Activated gamma-delta T cell treated with anti-CD3 and anti-CD28 coated beads, Interleukin-2, amount 50 U/mL, for 16 hours (primary cell): ENCODE measurements at regions not wholly inside any gene's neighbourhood (a gene's known extent, or its start where the extent isn't known, plus 50 kb on each side); places are given as distances from the start of the nearest gene placed in this dataset.
"Not testable (repeated sequence)": the region's sequence is repeated elsewhere in the genome, so short reads cannot be mapped to it uniquely, and the experiment has no call there.

Source experiments
- DNase-seq: peaks from one replicate; pipeline ENCODE4 v3.0.0-alpha.2; 2020; ENCODE audit warnings: low read depth

DNA sequence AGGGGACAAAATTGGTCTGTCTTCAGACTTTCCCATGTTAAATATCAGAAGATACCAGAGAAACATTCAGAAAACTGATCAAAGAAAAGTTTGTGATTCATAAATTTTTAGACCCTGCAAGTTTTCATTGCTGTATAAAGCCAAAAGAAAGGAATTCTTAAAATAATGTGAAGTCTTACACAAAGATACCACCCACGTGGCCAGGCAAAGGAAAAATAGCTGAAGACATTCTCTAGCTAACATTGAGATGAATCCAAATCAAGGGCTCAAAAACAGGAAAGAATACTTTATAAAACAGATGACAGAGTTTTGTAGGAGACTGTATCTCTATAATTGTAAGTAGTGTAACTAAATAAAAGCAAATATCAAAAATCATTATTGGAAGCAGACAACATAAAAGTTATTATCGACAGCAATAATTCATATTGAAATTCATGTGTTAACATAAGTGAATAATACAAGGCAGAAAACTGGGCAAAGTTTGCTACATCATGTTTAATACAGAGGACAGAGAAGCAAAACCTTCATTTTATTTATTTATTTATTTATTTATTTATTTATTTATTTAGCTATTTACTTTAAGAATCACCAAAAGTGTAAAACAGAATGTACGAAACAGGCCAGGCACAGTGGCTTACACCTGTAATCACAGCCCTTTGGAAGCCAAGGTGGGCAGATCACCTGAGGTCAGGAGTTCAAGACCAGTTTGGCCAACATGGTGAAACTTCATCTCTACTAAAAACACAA, 204.6 kb upstream of the SLIT2 start:
- DNase-seq = no peak

DNA sequence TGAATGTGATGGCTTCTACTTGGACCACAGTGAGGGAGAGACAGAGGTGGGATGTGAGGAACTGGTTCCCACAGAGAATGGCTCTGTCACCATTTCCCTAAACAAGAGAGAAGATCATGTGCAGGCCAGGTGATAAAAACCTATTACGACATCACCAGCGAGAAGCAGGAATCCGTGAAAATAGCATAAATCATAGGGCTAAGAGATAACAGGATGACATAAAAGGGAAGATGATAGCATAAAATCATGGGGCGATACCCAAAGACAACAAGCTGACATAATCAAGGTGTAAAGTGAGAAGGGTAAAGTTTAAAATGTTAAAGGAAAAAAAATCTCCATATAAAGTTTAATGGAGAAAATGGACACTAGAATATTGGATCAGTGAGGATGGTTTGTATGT, 205.5 kb upstream of the SLIT2 start:
- no peak for DNase-seq

DNA sequence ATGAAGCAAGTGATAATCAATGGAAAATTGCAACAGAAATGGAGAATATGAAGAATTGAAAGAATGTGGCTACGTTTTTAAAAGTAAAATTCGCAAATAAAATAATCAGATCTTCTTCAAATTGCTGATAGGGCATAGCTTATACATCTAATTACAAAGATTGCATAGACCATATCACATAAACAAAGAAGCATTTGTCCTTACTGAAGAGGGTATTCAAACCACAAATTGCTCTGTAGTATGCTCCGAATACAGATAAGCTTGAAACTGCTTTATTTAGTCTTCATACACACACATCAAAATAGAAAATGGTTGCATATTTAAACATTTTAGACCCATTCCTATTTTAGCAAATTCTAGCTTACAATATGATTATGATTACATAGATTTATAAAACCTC, 206.7 kb upstream of the SLIT2 start:
- DNase-seq = no peak

DNA sequence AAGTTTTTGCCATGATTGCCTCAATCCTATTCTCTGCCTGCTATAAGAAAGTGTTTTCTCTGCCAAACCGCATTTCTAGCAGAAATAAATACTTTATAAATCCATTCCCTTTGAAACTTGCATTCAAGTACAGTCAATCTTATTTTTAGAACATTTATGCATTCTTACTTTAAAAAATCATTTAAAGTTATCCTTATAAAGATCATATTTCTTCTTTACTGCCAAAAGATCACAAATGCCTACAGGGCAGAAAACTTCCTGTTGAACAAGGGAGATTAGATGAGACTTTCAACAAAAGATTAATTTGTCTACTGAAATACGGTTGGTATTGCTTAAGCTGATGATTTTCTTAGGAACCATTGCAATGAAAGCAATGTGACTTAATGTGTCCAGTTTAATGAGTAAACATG, 207.2 kb upstream of the SLIT2 start:
- DNase-seq = no peak

DNA sequence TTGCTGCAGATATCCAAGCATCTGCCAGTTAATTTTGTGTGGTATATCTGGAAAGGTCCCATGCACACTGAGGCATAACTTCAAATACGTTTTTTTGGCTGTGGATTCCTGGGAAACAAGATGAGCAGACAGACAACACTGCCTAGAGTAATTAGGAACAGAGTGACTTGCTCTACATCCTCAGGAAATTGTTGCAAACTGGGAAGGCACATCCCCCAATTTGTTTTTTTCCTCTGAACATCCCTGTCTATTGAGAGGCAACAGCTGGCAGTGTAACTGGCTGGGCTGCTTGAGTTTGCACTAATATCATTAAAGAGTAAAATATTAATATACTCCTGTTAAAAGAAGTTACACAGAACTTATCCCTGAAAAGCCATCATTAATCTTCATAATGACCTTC, 207.7 kb upstream of the SLIT2 start:
- DNase-seq = no peak

DNA sequence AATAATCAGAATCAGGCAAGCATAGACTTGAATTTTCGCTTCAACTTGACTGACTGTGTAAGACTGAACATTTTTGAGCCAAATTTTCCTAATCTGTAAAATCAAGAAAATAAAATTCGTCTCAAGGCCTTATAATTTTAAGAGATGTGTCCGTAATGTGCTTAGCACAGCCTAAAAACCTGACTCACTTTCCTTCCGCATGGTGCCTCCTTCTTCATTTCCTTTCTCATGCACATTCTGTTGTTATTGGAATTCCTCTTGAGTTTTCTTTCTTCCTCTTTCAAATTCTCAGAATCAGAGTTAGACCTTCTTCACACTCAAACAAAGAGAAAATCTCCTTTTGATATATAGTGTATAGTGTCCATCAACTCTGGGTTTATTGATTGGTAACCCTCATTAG, 208.9 kb upstream of the SLIT2 start:
- no peak for DNase-seq

DNA sequence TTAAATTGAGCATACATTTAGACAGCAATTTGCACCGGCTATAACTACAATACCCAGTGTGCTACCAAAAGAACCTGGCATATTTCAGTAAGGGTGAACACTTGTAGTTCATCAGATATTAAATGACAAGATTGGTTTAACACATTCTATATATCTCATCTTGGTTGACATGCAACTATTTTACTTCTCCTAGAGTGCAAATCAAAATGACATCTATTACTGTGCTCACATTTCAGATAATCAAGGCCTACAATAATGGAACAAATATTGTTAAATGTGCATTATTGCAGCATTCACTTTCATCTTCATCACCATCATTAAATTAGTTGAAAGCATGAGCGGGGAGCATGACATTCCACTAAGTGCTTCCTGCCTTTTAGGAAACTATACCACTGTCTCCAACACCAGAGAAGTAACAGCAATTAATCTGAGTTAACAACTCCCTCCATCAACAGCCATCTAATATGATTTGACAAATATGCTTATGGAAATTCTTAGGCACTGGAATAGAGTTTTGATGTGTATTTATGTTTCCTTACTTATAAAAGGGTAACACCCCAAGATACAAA, 209.8 kb upstream of the SLIT2 start:
- no peak for DNase-seq

DNA sequence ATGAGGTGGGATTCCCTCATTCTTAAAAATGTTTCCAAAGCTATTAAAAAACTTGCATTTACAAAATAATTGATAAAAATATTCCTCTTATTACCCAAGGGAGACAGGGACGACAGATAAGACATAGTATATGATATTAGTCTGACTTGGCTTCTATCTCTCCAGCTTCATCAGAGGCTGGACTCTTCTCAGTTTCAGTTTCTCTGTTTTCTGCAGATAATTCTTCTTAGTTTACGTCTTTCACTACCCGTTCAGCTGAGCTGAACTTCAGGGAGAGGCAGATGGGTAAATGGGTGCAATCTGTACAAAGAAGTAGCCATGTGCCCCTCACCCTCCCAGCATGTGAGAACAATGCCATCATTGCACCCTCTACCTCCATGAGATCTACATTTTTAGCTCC, 214.0 kb upstream of the SLIT2 start:
- DNase-seq = no peak

DNA sequence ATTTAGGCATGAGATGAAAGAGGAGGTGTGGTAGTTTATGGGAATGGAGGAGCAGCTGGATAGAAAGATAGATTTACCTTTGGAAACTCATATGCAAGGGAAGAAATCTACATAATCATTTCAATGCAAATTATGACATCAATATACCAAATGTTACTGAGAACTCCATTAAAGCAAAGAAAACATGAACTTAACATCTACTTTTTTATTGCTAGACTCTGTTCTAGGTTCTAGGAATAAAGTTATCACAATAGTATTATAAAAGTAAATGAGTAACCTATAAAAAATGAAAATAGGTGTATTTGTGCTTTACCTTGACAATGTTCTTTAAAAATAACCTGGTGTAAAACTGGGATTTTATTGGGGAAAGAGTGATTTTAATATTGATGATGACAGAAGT, 221.6 kb upstream of the SLIT2 start:
- no peak for DNase-seq

DNA sequence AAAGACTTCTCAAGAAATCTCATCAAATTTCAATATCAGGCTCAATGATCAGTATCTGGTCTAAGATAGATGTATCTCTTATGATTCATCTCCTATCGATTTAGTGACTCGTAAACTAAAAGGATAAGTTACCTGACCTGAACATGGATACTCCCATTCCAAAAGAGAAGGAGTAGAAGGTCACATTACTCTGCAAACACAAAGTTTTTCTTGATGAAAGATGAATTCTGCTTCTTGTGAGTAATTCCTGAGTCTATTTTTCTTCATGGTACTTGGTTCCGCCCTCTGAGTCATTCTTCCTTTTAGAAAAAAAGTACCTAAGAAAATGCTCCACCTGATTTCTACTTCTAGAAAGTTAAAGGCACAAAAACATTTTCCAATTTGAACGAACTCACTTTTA, 223.1 kb upstream of the SLIT2 start:
- DNase-seq = no peak

DNA sequence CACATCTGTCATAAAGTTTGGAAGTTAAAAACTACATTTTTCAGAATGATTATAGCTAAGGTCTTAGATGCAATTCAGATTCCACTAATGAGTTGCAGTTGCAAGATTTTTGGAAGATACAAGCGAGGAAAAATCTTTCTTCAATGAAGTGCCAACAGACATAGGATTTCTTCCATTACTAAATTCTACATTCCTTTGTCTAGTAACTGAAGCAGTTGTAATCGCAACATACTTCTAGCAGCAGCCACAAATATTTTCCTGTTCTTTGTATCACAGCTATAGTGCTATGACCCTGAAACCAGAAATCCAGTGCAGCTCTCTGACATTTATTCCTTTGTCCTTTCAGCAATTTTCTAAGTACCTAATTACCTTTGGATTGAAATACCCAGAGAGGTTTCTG, 225.2 kb upstream of the SLIT2 start:
- no peak for DNase-seq

DNA sequence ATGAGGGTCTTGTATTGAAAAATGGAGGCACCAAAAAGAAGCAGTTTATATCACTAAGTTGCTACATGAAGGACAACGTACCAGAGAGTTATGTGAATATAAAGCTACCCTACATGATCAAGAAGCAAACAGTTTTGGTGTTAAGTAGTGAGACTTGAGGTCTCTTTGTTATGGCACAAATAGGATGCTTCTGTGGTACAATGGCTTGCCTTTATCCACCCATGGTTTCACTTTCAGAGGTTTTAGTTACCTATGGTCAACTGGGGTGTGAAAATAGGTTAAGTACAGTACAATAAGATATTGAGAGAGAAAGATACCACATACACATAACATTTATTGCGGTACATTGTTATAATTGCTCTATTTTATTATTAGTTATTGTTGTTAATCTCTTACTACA, 229.2 kb upstream of the SLIT2 start:
- DNase-seq = no peak

DNA sequence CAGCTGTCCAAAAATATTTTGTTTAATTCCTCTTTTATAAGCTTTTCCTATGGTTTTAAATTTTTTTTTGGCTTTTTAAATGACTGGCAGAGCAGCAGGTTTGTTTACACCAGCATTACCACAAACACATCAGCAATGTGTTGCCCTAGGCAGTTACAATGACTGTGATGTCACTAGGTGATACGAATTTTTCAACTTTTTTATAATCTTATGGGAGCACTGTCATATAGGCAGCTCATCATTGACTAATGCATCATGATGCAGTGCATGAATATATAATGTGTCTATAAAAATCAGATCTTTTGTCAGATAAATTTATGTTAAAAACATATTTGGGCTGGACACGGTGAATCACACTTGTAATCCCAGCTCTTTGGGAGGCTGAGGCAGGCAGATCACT, 231.6 kb upstream of the SLIT2 start:
- no peak for DNase-seq

DNA sequence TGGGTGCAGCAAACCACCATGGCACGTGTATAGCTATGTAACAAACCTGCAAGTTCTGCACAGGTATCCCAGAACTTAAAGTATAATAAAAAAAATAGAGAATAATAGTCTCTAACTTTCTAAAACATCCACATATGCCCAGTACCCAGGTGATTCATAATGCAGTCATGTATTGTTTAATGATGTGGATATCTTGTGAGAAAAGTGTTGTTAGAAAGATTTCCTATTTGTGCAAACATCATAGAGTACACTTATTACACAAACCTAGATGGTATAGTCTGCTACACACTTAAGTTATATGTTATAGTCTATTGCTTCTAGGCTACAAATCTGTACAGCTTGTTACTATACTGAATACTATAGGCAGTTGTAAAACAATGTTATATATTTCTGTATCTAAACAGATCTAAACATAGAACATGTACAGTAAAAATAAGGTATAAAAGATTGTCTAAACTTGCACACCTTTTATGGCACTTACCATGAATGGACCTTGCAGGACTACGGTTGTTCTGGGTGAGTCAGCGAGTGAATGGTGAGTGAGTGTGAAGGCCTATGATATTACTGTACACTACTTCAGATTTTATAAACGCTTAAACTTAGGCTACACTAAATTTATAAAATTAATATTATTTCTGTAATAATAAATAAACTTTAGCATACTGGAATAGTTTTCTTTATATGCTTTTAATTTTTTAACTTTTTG, 232.2 kb upstream of the SLIT2 start:
- no peak for DNase-seq

DNA sequence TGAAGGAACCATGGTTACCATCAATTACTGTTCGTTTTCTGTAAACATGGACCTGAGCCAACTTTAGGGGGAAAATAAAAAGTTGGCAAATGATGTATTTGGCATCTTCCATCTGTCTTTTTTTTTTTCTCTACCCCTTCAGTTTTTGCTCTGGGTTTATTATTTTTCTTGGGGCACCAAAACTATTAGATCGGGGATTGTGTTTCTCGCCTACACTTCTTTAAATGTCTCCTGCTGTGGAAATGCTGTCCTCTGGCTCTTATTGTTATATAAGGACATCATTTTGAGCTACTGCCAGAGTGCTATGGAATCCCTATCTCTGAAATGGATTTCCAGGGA, 234.0 kb upstream of the SLIT2 start:
- DNase-seq = no peak

DNA sequence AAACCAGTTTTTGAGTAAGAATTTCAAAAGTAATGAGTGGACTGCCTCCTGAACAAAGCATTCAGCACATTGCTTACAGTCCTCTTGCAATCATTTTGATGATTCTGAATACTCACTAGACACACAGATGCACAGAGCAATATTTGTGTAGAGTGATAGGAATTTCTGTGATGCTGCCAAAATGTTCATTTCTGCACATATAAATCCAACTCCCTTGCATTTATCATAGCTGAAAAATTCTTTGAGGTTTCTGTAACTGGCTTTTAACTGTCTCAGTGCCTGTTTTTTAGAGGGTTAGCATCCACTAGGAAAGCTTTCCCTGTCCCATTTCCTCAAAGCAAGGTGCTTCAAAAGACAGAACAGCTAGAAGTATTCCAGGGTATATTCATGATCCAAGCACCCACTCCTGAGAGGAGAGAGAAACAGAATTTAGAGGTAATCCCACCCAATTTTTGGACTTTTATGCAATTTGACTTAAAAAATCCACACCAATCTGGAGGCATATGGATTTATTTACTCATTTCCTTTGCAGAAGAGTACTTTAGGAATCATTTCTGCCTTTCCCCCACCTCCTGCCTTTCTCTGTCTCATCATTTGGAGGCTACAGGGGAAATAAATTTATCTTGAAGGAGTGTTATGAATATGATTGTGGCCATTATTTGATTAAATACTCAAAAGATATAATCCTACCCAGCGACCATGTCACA, 234.5 kb upstream of the SLIT2 start:
- no peak for DNase-seq

DNA sequence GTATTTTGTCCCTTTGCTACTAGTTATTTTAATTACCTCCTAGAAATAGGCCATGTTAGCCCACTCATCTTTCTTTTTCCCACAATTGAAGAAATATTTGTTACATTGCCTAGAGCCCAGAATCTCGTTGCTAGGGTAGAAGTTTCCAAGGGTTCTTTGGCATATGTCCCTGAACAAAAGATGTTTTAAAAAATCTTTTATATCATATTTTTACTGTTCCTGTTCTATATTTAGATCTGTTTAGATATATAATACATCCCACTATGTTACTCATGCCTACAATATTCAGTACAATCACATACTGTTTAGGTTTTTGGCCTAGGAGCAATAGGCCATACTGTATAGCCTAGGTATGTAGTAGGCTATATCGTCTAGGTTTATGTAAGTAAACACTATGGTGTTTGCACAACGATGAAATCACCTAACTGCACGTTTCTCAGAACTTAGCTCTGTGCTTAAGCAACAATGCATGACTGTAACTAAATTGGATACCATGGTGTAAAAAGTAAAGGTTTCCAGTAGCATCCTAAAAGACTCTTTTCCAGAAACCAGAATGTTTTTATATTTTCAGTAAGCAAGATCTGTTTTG, 236.0 kb upstream of the SLIT2 start:
- DNase-seq = no peak

DNA sequence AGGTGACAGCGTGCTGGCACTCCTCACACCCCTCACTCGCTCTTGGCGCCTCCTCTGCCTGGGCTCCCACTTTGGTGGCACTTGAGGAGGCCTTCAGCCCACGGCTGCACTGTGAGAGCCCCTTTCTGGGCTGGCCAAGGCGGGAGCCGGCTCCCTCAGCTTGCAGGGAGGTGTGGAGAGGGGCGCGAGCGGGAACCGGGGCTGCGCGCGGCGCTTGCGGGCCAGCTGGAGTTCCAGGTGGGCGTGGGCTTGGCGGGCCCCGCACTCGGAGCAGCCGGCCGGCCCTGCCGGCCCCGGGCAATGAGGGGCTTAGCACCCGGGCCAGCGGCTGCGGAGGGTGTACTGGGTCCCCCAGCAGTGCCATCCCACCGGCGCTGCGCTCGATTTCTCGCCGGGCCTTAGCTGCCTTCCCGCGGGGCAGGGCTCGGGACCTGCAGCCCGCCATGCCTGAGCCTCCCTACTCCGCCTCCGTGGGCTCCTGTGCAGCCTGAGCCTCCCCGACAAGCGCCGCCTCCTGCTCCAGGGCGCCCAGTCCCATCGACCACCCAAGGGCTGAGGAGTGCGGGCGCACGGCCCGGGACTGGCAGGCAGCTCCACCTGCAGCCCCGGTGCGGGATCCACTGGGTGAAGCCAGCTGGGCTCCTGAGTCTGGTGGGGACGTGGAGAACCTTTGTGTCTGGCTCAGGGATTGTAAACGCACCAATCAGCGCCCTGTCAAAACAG, 247.7 kb upstream of the SLIT2 start:
- not testable (repeated sequence) for DNase-seq

DNA sequence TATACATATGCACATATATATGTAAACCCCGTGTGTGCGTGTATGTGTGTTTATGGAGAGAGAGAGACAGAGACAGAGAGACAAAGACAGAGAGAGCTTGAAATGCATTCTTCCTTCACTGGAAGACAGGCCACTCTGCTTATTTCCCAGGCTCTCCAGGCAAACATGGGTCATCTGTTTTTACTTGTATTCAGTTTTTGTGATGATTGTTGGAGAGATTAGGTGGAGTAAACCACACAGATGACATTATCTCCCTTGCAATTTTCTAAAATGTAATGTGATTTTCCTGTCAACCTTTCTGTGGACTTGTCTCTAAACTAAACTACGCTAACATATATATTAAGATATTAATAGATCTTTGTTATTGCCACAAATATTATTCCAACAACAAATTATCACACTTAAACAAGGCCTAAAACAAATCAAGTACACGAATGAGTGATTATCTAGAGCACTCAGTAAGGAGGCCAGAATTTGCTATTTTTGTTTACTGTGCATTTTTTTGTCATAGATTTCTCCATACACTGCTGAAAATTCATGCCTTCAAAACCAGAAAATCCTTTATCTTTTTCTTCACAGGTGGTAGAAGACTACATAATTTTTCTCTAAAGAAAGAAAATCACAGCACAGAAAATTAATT, 251.8 kb upstream of the SLIT2 start:
- DNase-seq = no peak

DNA sequence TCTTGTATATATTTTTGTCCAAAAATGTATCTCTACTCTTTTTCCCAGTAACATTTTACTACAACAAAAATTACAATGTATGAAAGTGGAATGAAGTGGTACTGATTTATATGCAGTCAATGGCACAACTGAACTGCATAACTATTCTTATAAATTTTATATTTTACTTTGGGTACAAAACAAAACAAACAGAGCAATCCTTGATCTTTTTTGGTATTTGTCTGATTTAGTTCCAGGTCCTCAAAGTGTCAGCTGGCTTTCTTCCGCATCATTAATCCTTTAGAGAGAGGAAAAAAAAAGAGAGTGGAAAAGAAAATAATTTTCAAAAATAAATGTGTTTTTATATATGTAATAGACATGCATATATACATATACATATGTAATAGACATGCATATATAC, 252.4 kb upstream of the SLIT2 start:
- no peak for DNase-seq

DNA sequence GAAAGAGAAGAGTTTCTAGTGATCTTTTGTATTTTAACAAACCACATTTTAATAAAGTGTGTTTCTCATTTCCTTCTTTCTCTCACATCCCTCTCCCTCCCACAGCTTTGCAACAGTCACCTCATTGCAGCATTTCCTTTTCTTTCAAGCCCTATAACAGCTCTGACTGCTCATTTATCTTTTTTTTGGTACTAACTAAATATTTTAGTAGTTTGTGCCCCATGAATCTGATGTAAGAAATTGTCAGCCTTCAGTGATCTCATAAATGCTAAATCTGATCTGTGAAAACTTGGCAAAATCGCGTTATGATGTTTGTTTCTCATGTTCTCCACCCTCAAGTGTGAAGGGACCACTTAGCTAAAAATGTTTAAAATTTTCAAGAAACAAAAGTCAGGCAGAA, 258.5 kb upstream of the SLIT2 start:
- DNase-seq = no peak
